ENCODE measurements at regions not wholly inside any gene's neighbourhood (a gene's known extent, or its start where the extent isn't known, plus 50 kb on each side); places are given as distances from the start of the nearest gene placed in this dataset.
"Not testable (repeated sequence)": the region's sequence is repeated elsewhere in the genome, so short reads cannot be mapped to it uniquely, and the experiment has no call there.

DNA sequence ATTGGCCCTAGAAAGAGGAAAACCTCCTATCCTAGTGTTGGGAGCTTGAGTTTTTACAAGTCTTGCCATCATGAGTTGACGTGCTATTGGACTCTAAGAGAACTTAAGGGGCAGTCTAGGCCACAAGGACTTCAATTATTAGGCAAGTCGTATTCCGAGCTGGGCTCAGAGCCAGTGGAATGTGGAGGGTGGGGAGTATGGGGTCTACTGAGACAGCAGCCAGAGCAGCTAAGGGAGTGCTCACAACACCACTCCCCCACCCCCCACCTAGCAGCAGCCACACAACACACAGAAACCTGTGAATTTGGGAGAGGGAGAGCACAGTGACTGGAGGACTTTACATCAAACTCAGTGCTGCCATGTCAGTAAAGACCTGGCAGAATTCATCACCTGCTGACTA, 62.0 kb upstream of the ZNG1F start:
- DNase-seq (ENCODE audit: unreplicated experiment); H3K4me1 Mint-ChIP-seq (ENCODE audit: insufficient read depth, unreplicated experiment); POLR2A ChIA-PET; H3K4me3 Mint-ChIP-seq (ENCODE audit: unreplicated experiment); BruUV-seq (replicated peaks); H3K9me3 Mint-ChIP-seq (ENCODE audit: unreplicated experiment); CTCF ChIA-PET; intact Hi-C loops (cut with micrococcal nuclease); H3K36me3 Mint-ChIP-seq (ENCODE audit: insufficient read depth, unreplicated experiment); H3K27ac Mint-ChIP-seq (ENCODE audit: low read depth, unreplicated experiment); H3K27me3 Mint-ChIP-seq (ENCODE audit: insufficient read depth, unreplicated experiment): not testable (repeated sequence)

DNA sequence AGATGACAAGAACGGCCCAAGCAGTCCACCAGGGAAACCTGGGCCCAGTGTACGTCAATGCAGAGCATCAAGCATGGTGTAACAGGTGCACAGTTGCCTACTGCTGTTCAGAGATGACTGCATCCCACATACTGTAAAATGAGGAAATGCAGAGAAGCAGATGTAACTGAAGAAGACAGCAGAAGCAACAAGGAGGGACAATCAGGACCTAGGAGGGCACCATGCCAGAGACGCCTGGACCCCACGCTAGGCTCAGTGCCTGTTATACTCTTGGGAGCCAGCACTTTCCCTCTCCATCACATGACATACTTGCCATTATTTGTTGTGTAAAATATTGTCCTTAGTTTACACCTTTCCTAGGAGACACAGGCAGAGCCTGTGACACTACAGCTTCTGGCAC, 57.6 kb upstream of the ZNG1F start:
- H3K4me1 Mint-ChIP-seq (ENCODE audit: insufficient read depth, unreplicated experiment); intact Hi-C loops (cut with micrococcal nuclease); DNase-seq (ENCODE audit: unreplicated experiment); CTCF ChIA-PET; H3K27ac Mint-ChIP-seq (ENCODE audit: low read depth, unreplicated experiment); H3K27me3 Mint-ChIP-seq (ENCODE audit: insufficient read depth, unreplicated experiment); BruUV-seq (replicated peaks); H3K4me3 Mint-ChIP-seq (ENCODE audit: unreplicated experiment); H3K36me3 Mint-ChIP-seq (ENCODE audit: insufficient read depth, unreplicated experiment); POLR2A ChIA-PET: not testable (repeated sequence)
- peaks cover 15% of the 10 kb centered on the region for H3K9me3 Mint-ChIP-seq (ENCODE audit: unreplicated experiment)
